Mesothelial cell of epicardium (in vitro differentiated cells): ENCODE measurements at regions not wholly inside any gene's neighbourhood (a gene's known extent, or its start where the extent isn't known, plus 50 kb on each side); places are given as distances from the start of the nearest gene placed in this dataset.
"Not testable (repeated sequence)": the region's sequence is repeated elsewhere in the genome, so short reads cannot be mapped to it uniquely, and the experiment has no call there.

Experiments used
- DNase-seq, 2 experiments: peaks; one replicate each; pipeline ENCODE4 v3.0.0; 2021; ENCODE audit warnings: low spot score in 2 of 2; ENCODE audit not compliant: unreplicated experiment in 2 of 2
- H3K27ac Mint-ChIP-seq: 2 replicates; pipeline ENCODE4 v1.8.0; 2021; ENCODE audit warnings: mixed read lengths
- H3K27me3 Mint-ChIP-seq: 2 replicates; pipeline ENCODE4 v1.8.0; 2021; ENCODE audit warnings: low read depth, mixed read lengths
- H3K36me3 Mint-ChIP-seq: 2 replicates; pipeline ENCODE4 v1.8.0; 2021; ENCODE audit warnings: mixed read lengths
- H3K4me1 Mint-ChIP-seq: 2 replicates; pipeline ENCODE4 v1.8.0; 2021; ENCODE audit warnings: mixed read lengths
- H3K4me3 Mint-ChIP-seq: 2 replicates; pipeline ENCODE4 v1.8.0; 2021; ENCODE audit warnings: mild to moderate bottlenecking, moderate library complexity, mixed read lengths
- H3K9me3 Mint-ChIP-seq: 2 replicates; pipeline ENCODE4 v1.8.0; 2021; ENCODE audit warnings: mixed read lengths
- TF ChIP-seq, protein P1 (sequence below): fragments of 200-600 bp; sonication (generic); IDR thresholded peaks from one replicate; pipeline ENCODE4 v1.5.0; 2021; ENCODE audit warnings: antibody characterized with exemption; ENCODE audit not compliant: unreplicated experiment

DNA sequence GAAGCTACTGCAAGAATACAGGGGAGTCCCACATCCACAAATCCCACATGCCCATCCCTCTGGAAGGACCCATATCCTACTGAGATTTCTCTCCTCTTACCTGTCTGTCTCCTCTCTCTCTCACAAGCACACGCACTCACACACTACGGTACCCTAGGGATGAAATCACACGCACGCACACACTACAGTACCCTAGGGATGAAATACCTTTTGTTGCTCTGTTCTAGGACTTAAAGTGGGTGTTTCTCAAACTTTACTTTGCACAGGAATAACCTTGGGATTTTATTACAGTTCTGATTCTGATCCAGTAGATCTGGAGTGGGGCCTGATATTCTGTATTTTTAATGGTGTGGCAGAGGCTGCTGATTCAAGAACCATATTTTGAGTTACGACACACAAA, 622.2 kb upstream of the ZNF385D start:
- H3K4me3 Mint-ChIP-seq: peak overlapping the region; percentile 63
- no peak for DNase-seq
- H3K9me3 Mint-ChIP-seq: no peaks in the 10 kb centered on the region
- peaks cover 74% of the 10 kb centered on the region for H3K27me3 Mint-ChIP-seq
- H3K27ac Mint-ChIP-seq: no peak overlapping the region
- peaks cover 21% of the 10 kb centered on the region for H3K4me1 Mint-ChIP-seq
- TF ChIP-seq, protein P1, sequence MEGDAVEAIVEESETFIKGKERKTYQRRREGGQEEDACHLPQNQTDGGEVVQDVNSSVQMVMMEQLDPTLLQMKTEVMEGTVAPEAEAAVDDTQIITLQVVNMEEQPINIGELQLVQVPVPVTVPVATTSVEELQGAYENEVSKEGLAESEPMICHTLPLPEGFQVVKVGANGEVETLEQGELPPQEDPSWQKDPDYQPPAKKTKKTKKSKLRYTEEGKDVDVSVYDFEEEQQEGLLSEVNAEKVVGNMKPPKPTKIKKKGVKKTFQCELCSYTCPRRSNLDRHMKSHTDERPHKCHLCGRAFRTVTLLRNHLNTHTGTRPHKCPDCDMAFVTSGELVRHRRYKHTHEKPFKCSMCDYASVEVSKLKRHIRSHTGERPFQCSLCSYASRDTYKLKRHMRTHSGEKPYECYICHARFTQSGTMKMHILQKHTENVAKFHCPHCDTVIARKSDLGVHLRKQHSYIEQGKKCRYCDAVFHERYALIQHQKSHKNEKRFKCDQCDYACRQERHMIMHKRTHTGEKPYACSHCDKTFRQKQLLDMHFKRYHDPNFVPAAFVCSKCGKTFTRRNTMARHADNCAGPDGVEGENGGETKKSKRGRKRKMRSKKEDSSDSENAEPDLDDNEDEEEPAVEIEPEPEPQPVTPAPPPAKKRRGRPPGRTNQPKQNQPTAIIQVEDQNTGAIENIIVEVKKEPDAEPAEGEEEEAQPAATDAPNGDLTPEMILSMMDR: no peak
- H3K36me3 Mint-ChIP-seq: no peaks in the 10 kb centered on the region

DNA sequence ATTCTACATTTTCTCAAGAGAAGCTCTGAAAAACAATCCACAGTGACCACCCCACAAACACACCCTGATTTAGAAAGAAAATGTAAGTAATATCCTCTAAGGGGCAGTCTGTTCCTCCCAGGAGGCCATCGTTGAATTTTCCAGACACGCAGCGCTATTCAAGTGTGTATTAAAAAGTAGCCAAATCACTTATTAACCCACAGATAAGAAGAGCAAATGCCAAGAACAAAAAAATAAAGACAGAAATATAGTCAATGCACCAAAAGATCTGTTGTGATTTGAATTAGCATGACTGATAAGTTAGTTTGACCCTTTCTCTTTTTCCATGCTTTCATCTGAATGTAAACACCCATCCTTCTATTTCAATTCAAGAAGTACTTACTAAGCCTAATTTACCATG, 622.8 kb upstream of the ZNF385D start:
- no peak for DNase-seq
- Mint-ChIP-seq H3K4me1 (peaks cover 21% of the 10 kb centered on the region), H3K9me3 (no peaks in the 10 kb centered on the region), H3K27me3 (peaks cover 72% of the 10 kb centered on the region), H3K4me3 (no peak overlapping the region), H3K36me3 (no peaks in the 10 kb centered on the region), H3K27ac (no peak overlapping the region)
- TF ChIP-seq, protein P1: no peak

DNA sequence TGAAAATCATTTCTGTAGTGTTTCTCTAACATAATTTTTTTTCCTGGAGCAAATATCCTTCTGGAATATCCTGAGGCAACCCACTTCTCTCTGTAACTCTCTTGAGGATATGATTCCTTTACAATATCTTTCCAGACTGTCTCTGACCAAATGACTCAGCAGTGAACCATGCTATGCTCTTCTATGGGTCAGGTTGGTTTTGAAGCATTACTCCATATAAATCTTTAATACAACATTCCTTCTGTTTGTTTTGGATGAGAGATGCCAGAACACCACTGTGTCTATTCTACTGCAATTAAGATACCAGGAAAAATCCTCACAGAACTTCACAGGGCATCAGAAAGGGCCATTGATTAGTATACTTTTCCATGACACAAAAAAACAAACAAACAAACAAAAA, 626.4 kb upstream of the ZNF385D start:
- Mint-ChIP-seq H3K27me3 (peaks cover 50% of the 10 kb centered on the region), H3K27ac (no peak overlapping the region), H3K4me3 (no peak overlapping the region), H3K36me3 (no peaks in the 10 kb centered on the region), H3K4me1 (peaks cover 16% of the 10 kb centered on the region), H3K9me3 (no peaks in the 10 kb centered on the region)
- no peak for DNase-seq
- TF ChIP-seq, protein P1: no peak

DNA sequence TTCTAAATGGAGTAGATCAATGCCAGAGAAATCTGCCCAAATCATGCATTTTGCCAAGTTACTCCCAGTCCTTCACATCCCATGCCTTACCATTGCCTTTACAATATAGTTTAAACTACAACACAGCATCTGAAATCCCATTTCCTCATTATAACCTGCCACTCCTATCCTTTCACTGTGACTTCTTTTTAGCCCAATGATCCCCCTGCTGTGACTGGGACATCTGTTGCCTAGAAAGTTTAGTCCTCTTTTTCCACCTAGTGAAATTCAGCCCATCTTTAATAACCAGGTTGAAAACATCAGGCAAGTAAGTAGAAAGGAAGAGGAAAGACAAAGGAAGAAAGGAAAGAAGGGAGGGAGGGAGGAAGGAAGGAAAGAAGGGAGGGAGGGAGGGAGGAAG, 627.9 kb upstream of the ZNF385D start:
- TF ChIP-seq, protein P1: no peak
- Mint-ChIP-seq H3K36me3 (no peaks in the 10 kb centered on the region), H3K4me1 (peaks cover 9% of the 10 kb centered on the region), H3K27ac (no peak overlapping the region), H3K9me3 (no peaks in the 10 kb centered on the region), H3K27me3 (peaks cover 38% of the 10 kb centered on the region), H3K4me3 (no peak overlapping the region)
- DNase-seq: no peak

DNA sequence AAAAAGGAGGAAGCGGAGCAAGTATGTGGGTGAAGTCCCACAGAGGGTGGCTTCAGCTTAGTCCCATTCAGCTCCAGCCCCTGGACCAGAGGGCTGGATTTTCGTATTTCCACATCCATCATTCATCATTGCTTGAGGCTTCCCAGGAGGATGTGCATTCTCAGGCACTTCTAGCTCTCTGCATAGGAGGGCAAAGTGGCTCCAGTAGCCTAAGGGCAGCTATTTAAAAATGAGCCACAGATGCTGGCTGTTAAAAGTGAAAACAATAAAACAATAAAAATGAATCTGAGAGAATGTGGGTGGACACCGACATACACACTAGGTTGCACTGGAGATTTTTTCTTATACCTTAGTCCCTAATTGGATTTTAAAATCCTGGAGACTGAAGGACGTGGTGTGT, 629.2 kb upstream of the ZNF385D start:
- Mint-ChIP-seq H3K4me1 (peaks cover 9% of the 10 kb centered on the region), H3K9me3 (no peaks in the 10 kb centered on the region), H3K27ac (no peak overlapping the region), H3K4me3 (no peak overlapping the region), H3K27me3 (peaks cover 30% of the 10 kb centered on the region), H3K36me3 (no peaks in the 10 kb centered on the region)
- TF ChIP-seq, protein P1: no peak
- no peak for DNase-seq

DNA sequence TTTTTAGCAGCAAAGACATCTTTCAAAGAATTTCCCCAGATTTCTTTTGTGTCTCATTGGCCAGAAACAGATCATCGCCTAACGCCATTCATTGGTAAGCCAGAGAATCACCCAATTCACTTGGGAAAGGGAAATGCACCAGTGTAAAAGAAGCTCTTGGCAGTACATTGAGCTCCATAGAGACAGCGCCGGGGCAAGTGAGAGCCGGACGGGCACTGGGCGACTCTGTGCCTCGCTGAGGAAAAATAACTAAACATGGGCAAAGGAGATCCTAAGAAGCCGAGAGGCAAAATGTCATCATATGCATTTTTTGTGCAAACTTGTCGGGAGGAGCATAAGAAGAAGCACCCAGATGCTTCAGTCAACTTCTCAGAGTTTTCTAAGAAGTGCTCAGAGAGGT, 630.6 kb upstream of the ZNF385D start:
- not testable (repeated sequence) for H3K27ac Mint-ChIP-seq, H3K4me3 Mint-ChIP-seq, DNase-seq, H3K4me1 Mint-ChIP-seq, H3K36me3 Mint-ChIP-seq, H3K9me3 Mint-ChIP-seq
- H3K27me3 Mint-ChIP-seq: peaks cover 35% of the 10 kb centered on the region
